Activated naive CD4-positive, alpha-beta T cell treated with anti-CD3 and anti-CD28 coated beads for 36 hours (primary cell): ENCODE measurements at regions not wholly inside any gene's neighbourhood (a gene's known extent, or its start where the extent isn't known, plus 50 kb on each side); places are given as distances from the start of the nearest gene placed in this dataset.

ENCODE experiments used
- CTCF ChIA-PET: fragments of 350-600 bp; sonication (Branson Sonifier 250); formaldehyde crosslinking; loops from one replicate; lab custom pipeline; 2021; ENCODE audit warnings: antibody characterized with exemption; lab: Charles Lee
- DNase-seq: peaks from one replicate; pipeline ENCODE4 v3.0.0-alpha.2; 2020
- H3K27ac Mint-ChIP-seq: one replicate; pipeline ENCODE4 v1.8.0; 2021; ENCODE audit warnings: mild to moderate bottlenecking, mixed read lengths
- H3K27me3 Mint-ChIP-seq: one replicate; pipeline ENCODE4 v1.8.0; 2021; ENCODE audit warnings: low read depth, mixed read lengths
- H3K36me3 Mint-ChIP-seq: one replicate; pipeline ENCODE4 v1.8.0; 2021; ENCODE audit warnings: low read depth, mixed read lengths
- H3K4me1 Mint-ChIP-seq: one replicate; pipeline ENCODE4 v1.8.0; 2021; ENCODE audit warnings: low read depth, mixed read lengths
- H3K4me3 Mint-ChIP-seq: one replicate; pipeline ENCODE4 v1.8.0; 2021; ENCODE audit warnings: mild to moderate bottlenecking, moderate library complexity, mixed read lengths
- H3K9me3 Mint-ChIP-seq: one replicate; pipeline ENCODE4 v1.8.0; 2021; ENCODE audit warnings: mixed read lengths
- intact Hi-C: fragments of 100-400 bp; cut with micrococcal nuclease; formaldehyde crosslinking; loops from one replicate; pipeline ENCODE4 v1.15.1; 2023

- CTCF ChIA-PET: no interaction called here
- H3K27me3 Mint-ChIP-seq: peaks cover 2% of the 10 kb centered on the region
- no peaks in the 10 kb centered on the region for H3K9me3 Mint-ChIP-seq
- no peaks in the 10 kb centered on the region for H3K36me3 Mint-ChIP-seq
- no peak overlapping the region for H3K4me3 Mint-ChIP-seq
- intact Hi-C loops: no loop called here
- DNase-seq: no peak
- H3K4me1 Mint-ChIP-seq: no peaks in the 10 kb centered on the region
- H3K27ac Mint-ChIP-seq: no peak overlapping the region
Measured at GRCh38 chr2:239564587-239564986, 163.8 kb upstream of the HDAC4 start.

- intact Hi-C loops: no loop called here
- CTCF ChIA-PET: no interaction called here
- H3K36me3 Mint-ChIP-seq: no peaks in the 10 kb centered on the region
Measured at GRCh38 chr2:239563561-239563960, 162.7 kb upstream of the HDAC4 start.

GRCh38 chr2:239561446-239562001 lies 160.7 kb upstream of the HDAC4 start:
- Mint-ChIP-seq H3K9me3 (no peaks in the 10 kb centered on the region), H3K27ac (no peak overlapping the region), H3K27me3 (peaks cover 5% of the 10 kb centered on the region), H3K36me3 (no peaks in the 10 kb centered on the region), H3K4me3 (no peak overlapping the region), H3K4me1 (no peaks in the 10 kb centered on the region)
- no peak for DNase-seq
- CTCF ChIA-PET: no interaction called here
- intact Hi-C loops: no loop called here

More at GRCh38 chr2:239563561-239563960, 162.7 kb upstream of the HDAC4 start:
- Mint-ChIP-seq H3K4me1 (no peaks in the 10 kb centered on the region), H3K4me3 (no peak overlapping the region), H3K27me3 (peaks cover 5% of the 10 kb centered on the region), H3K9me3 (no peaks in the 10 kb centered on the region), H3K27ac (no peak overlapping the region)
- DNase-seq: no peak

- no peaks in the 10 kb centered on the region for H3K9me3 Mint-ChIP-seq
- CTCF ChIA-PET: no interaction called here
- intact Hi-C loops: no loop called here
- no peaks in the 10 kb centered on the region for H3K36me3 Mint-ChIP-seq
- peaks cover 5% of the 10 kb centered on the region for H3K27me3 Mint-ChIP-seq
- DNase-seq: no peak
- no peak overlapping the region for H3K27ac Mint-ChIP-seq
- peaks cover under 1% of the 10 kb centered on the region for H3K4me1 Mint-ChIP-seq
- H3K4me3 Mint-ChIP-seq: no peak overlapping the region
Measured at GRCh38 chr2:239559417-239560261, 158.8 kb upstream of the HDAC4 start.

- no peak for DNase-seq
- no peaks in the 10 kb centered on the region for H3K36me3 Mint-ChIP-seq
- H3K4me3 Mint-ChIP-seq: no peak overlapping the region
- CTCF ChIA-PET: no interaction called here
- no peaks in the 10 kb centered on the region for H3K9me3 Mint-ChIP-seq
- peaks cover 2% of the 10 kb centered on the region for H3K4me1 Mint-ChIP-seq
- intact Hi-C loops: no loop called here
- H3K27ac Mint-ChIP-seq: no peak overlapping the region
- peaks cover 5% of the 10 kb centered on the region for H3K27me3 Mint-ChIP-seq
Measured at GRCh38 chr2:239558661-239559060, 157.8 kb upstream of the HDAC4 start.

- intact Hi-C loops: no loop called here
- no peaks in the 10 kb centered on the region for H3K9me3 Mint-ChIP-seq
- H3K27me3 Mint-ChIP-seq: peaks cover 2% of the 10 kb centered on the region
- no peak for DNase-seq
- H3K27ac Mint-ChIP-seq: no peak overlapping the region
- peaks cover 11% of the 10 kb centered on the region for H3K4me1 Mint-ChIP-seq
- CTCF ChIA-PET: interaction anchor here (0.8 kb wide), 1 partner anchor 361 kb away, joined by 3 read pairs; no protein-coding TSS in a partner anchor
- H3K36me3 Mint-ChIP-seq: no peaks in the 10 kb centered on the region
- no peak overlapping the region for H3K4me3 Mint-ChIP-seq
Measured at GRCh38 chr2:239557516-239557915, 156.7 kb upstream of the HDAC4 start.

GRCh38 chr2:239555571-239555905 lies 154.7 kb upstream of the HDAC4 start:
- no peaks in the 10 kb centered on the region for H3K9me3 Mint-ChIP-seq
- H3K27me3 Mint-ChIP-seq: peaks cover 2% of the 10 kb centered on the region
- no peaks in the 10 kb centered on the region for H3K36me3 Mint-ChIP-seq
- H3K4me1 Mint-ChIP-seq: peaks cover 11% of the 10 kb centered on the region
- no peak overlapping the region for H3K4me3 Mint-ChIP-seq
- no peak overlapping the region for H3K27ac Mint-ChIP-seq
- intact Hi-C loops: no loop called here
- CTCF ChIA-PET: interaction anchor here (1.2 kb wide), 1 partner anchor 18 kb away, joined by 4 read pairs; no protein-coding TSS in a partner anchor
- DNase-seq: no peak

- Mint-ChIP-seq H3K36me3 (no peaks in the 10 kb centered on the region), H3K27ac (no peak overlapping the region), H3K27me3 (peaks cover 2% of the 10 kb centered on the region), H3K4me1 (peaks cover 11% of the 10 kb centered on the region), H3K4me3 (no peak overlapping the region), H3K9me3 (no peaks in the 10 kb centered on the region)
- intact Hi-C loops: no loop called here
- CTCF ChIA-PET: interaction anchor here (1.2 kb wide), 1 partner anchor 19 kb away, joined by 4 read pairs; no protein-coding TSS in a partner anchor
- DNase-seq: no peak
Measured at GRCh38 chr2:239554766-239555570, 154.1 kb upstream of the HDAC4 start.

- H3K4me3 Mint-ChIP-seq: no peak overlapping the region
- H3K36me3 Mint-ChIP-seq: no peaks in the 10 kb centered on the region
- no peak overlapping the region for H3K27ac Mint-ChIP-seq
- DNase-seq: peak; percentile 37
- CTCF ChIA-PET: no interaction called here
- intact Hi-C loops: no loop called here
- peaks cover 4% of the 10 kb centered on the region for H3K27me3 Mint-ChIP-seq
- H3K9me3 Mint-ChIP-seq: no peaks in the 10 kb centered on the region
- peaks cover 21% of the 10 kb centered on the region for H3K4me1 Mint-ChIP-seq
Measured at GRCh38 chr2:239553376-239554000, 152.7 kb upstream of the HDAC4 start.

GRCh38 chr2:239552213-239552926 lies 151.6 kb upstream of the HDAC4 start:
- DNase-seq: no peak
- CTCF ChIA-PET: interaction anchor here (0.5 to 0.9 kb wide), 2 partner anchors 154 to 331 kb away, joined by 3 read pairs; no protein-coding TSS in a partner anchor
- intact Hi-C loops: no loop called here
- no peaks in the 10 kb centered on the region for H3K36me3 Mint-ChIP-seq
- H3K27me3 Mint-ChIP-seq: peaks cover 4% of the 10 kb centered on the region
- H3K4me3 Mint-ChIP-seq: no peak overlapping the region
- no peak overlapping the region for H3K27ac Mint-ChIP-seq
- H3K9me3 Mint-ChIP-seq: no peaks in the 10 kb centered on the region
- peaks cover 26% of the 10 kb centered on the region for H3K4me1 Mint-ChIP-seq

GRCh38 chr2:239551206-239551605 lies 150.4 kb upstream of the HDAC4 start:
- DNase-seq: no peak

More at GRCh38 chr2:239551206-239551605, 150.4 kb upstream of the HDAC4 start:
- Mint-ChIP-seq H3K27ac (no peak overlapping the region), H3K27me3 (peaks cover 4% of the 10 kb centered on the region), H3K4me3 (no peak overlapping the region), H3K9me3 (no peaks in the 10 kb centered on the region), H3K4me1 (peaks cover 27% of the 10 kb centered on the region), H3K36me3 (no peaks in the 10 kb centered on the region)
- CTCF ChIA-PET: no interaction called here
- intact Hi-C loops: no loop called here
